ENCODE measurements at regions not wholly inside any gene's neighbourhood (a gene's known extent, or its start where the extent isn't known, plus 50 kb on each side); places are given as distances from the start of the nearest gene placed in this dataset.

- no peak for TF ChIP-seq POLR2A (IDR thresholded peaks at IDR 0.05)
- TF ChIP-seq, protein P1, sequence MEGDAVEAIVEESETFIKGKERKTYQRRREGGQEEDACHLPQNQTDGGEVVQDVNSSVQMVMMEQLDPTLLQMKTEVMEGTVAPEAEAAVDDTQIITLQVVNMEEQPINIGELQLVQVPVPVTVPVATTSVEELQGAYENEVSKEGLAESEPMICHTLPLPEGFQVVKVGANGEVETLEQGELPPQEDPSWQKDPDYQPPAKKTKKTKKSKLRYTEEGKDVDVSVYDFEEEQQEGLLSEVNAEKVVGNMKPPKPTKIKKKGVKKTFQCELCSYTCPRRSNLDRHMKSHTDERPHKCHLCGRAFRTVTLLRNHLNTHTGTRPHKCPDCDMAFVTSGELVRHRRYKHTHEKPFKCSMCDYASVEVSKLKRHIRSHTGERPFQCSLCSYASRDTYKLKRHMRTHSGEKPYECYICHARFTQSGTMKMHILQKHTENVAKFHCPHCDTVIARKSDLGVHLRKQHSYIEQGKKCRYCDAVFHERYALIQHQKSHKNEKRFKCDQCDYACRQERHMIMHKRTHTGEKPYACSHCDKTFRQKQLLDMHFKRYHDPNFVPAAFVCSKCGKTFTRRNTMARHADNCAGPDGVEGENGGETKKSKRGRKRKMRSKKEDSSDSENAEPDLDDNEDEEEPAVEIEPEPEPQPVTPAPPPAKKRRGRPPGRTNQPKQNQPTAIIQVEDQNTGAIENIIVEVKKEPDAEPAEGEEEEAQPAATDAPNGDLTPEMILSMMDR (IDR thresholded peaks at IDR 0.05), result no peak
Measured at GRCh38 chr2:21280793-21281192, 157.0 kb downstream of the TDRD15 start.

Measured in heart left ventricle (tissue), 13 donors.